Ishikawa (cell line): ENCODE measurements at regions not wholly inside any gene's neighbourhood (a gene's known extent, or its start where the extent isn't known, plus 50 kb on each side); places are given as distances from the start of the nearest gene placed in this dataset.

Experiments
- CEBPB ChIP-seq: IDR thresholded peaks from 2 replicates; pipeline ENCODE4 v1.6.1; 2012
- EGR1 ChIP-seq: IDR thresholded peaks from 2 replicates; pipeline ENCODE4 v1.6.1; 2012
- RAD21 ChIP-seq: IDR thresholded peaks from 2 replicates; pipeline ENCODE4 v1.6.1; 2012; ENCODE audit warnings: low read depth
- TAF1 ChIP-seq: IDR thresholded peaks from 2 replicates; pipeline ENCODE4 v1.6.1; 2012; ENCODE audit warnings: low read depth, mild to moderate bottlenecking
- TCF12 ChIP-seq: IDR thresholded peaks from 2 replicates; pipeline ENCODE4 v1.6.1; 2012; ENCODE audit warnings: low read depth
- TEAD4 ChIP-seq: IDR thresholded peaks from 2 replicates; pipeline ENCODE4 v1.6.1; 2012
- YY1 ChIP-seq: IDR thresholded peaks from 2 replicates; pipeline ENCODE4 v1.6.1; 2012; ENCODE audit warnings: low read depth
- ZBTB7A ChIP-seq: IDR thresholded peaks from 2 replicates; pipeline ENCODE4 v1.6.1; 2012; ENCODE audit warnings: low read depth

- TF ChIP-seq RAD21, result no peak
- no peak for TF ChIP-seq YY1
- no peak for TF ChIP-seq EGR1
- no peak for TF ChIP-seq CEBPB
- TF ChIP-seq TEAD4, result no peak
- TF ChIP-seq TAF1, result no peak
- TF ChIP-seq ZBTB7A, result no peak
- no peak for TF ChIP-seq TCF12
Measured at GRCh38 chr2:107018366-107018765, 132.4 kb upstream of the ST6GAL2 start.
